GM19452 (cell line): ENCODE measurements at regions not wholly inside any gene's neighbourhood (a gene's known extent, or its start where the extent isn't known, plus 50 kb on each side); places are given as distances from the start of the nearest gene placed in this dataset.
"Not testable (repeated sequence)": the region's sequence is repeated elsewhere in the genome, so short reads cannot be mapped to it uniquely, and the experiment has no call there.

Experiments used
- ATAC-seq: cut with Tn5 transposase; IDR thresholded peaks from one replicate; pipeline ENCODE4 v1.9.1; 2021; ENCODE audit not compliant: unreplicated experiment

DNA sequence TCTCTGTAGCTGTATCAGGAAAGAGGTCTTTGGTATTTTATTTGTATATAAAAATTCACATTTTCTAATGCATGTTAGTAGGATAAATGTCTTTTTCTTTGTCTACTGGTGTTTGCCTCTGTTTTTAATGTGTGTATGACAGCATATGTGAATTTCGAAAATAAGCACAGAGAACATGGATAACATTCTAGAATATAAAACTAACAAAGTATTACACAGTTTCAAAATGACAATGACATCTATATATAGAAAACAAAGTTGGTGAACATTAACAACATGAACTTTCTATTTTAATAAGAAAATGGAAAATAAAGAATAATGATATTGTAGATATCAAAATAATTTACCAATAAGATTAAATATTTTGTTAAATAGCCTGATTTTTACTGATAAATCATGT is 608.0 kb downstream of the COL12A1 start:
- peak; percentile 39 for ATAC-seq

DNA sequence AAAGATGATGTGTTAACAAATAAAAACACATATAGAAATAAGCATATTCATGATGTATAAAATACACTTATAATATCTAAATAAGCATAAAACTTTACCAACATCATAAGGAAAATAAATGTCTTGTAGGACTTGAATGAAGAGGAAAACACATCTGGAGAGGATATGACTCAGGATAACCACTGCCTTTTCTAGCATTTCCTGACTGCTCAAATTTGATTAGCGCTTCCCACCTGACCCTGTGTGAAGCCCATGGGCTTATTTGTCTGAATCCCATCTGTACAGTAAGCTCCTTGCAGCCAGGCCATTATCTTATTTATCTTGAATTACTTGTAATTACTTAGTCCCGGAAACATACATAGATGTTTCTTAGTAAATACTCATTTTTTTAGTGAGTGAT is 608.6 kb downstream of the COL12A1 start:
- ATAC-seq: no peak

DNA sequence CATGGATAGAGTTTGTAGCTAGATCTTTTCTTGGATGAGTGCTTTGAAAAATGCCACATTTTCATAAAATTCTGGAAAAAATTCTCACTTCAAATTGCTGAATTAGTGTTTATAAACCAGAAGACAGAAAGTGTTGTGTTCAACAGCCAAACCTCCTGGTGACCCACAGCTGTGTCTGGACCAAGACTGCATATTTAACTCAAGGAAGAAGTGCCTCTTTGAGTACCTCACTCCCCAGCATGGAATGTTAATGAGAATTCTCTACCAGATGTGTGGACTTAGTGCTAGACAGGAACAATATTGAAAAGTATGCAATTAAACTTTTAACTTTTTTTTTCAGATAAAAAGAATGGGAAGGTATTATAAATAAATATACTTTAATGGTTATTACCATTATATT is 609.3 kb downstream of the COL12A1 start:
- no peak for ATAC-seq

DNA sequence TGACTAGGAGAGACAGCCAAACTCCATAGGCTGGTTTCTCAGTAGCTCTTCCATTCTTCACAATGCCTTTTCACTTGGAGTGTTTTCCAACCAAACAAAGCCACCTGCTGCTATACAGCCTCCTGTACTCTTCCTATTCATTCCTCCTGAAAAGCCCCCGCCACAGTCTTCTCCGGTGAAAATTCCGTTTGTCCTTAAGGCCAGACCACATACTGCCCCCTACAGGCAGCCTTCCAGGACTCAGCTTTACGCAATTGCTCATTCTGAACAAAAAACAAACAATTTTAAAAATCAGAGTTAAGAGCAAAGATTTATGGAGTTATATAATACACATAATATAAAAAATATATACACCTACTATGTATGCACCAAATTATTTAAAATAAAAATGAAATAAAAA is 611.5 kb downstream of the COL12A1 start:
- not testable (repeated sequence) for ATAC-seq

DNA sequence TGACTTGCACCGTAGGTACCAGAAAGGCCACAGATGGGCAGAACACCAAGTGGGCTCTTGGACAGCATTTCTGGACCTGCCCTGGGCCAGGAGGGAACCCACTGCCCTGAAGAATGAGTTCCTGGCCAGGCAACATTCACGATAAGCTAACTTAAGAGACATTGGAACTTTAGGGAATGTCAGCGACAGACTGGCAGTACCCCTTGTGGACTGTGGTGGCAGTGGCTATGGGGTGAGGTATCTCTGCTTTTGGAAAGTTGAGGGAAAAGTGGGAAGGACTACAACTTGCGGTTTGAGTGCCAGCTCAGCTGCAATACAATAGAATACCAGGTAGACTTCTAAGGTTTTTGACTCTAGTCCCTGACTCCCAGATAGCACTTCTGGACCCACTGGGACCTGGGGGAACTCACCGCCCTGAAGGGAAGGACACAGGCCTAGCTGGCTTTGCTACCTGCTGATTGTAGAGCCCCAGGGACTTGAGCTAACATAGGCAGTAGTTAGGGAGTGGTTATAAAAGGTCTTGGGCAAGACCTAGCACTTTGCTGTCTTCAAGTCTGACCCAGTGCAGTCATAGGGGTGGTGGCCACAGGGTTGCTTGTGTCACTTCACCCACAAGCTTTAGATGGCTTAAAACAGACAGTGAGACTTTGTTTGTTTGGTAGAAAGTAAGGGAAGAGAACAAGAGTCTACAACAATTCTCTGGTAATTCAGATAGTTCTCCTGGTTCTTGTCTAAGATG is 617.6 kb downstream of the COL12A1 start:
- no peak for ATAC-seq

DNA sequence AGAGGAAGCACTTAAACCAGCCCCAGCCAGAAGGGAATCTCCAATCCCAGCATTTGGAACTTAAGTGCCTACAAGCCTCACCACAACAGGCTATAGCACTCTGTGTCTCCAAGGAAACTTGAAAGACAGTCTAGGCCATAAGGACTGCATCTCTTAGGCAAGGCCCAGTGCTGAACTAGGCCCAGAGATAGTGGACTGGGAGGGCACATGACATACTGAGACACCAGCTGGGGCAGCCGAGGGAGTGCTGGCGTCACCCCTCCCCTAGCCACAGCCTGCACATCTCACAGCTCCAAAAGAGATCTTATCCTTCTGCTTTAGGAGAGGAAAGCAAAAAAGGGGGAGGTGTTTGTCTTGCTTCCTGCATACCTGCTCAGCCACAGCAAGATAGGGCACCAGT is 618.5 kb downstream of the COL12A1 start:
- ATAC-seq: no peak

DNA sequence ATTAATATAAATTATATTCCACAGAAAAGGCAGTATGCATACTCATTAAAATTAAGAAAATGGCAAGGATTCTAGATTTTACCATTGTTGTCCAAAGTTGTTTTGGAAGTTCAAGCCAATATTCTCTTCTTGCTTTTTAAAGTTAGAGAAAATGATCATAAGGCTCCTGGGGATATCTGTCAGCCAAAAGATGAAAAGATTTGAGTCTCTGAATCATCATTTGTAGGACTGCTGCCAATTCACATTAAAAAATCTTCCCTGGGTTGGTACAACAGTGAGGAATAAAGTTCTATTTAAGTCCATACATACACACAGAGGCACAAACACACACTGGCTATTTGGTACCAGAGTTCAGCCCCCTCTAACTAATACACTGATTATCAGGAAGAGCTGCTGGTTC is 620.1 kb downstream of the COL12A1 start:
- ATAC-seq: no peak

DNA sequence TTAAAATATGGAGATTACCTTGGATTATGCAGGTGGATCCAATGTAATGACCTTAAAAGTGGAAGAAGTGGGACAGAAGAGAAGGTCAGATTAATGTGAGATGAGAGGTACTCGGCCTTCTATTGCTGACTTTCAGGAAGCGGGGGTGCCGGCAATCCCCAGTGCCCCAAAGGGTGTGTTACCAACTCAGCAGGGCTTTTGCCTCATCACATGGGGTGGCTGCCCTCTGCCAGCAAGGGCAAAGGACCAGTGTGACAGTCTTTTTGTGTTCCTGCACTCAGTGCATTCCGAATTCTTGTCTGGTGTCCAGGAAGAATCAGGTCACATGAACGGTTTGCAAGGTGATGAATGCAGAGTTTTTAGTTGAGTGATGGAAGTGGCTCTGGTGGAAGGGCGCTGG is 624.2 kb downstream of the COL12A1 start:
- no peak for ATAC-seq

DNA sequence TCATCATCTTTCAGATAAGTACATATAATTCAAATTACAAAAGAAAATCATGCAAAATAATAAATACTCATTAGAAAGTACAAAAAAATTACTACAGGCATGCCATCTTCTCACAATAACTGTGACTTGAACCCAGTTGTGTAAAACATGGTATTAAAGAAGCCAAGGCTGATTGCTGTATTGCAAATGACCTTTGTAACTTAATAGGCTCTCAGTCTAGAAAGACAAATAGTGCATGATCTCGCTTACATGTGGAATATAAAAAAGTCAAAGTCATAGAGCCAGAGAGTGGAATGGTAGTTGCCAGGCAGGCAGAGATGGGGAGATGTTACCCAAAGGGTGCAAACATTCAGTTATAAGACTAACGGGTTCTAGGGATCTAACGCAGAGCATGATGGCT is 626.1 kb downstream of the COL12A1 start:
- no peak for ATAC-seq

DNA sequence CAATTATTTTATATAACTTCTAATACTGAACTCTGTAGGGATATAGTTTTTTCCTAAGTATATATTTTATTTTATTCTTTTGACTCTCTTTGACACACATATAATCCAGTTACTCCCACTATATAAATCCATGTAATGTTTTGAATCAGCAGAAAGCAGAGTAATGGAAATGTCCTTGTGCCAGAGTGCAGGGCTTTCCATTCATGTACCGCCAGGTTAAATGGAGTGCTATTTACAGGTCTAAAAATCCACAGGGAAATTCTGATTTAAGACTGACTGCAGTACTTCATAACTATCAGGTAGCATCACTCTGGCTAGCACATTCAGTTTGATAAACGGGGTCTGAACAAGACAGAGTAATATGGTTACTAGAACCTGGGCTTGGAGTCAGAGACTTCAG is 626.8 kb downstream of the COL12A1 start:
- ATAC-seq: no peak

DNA sequence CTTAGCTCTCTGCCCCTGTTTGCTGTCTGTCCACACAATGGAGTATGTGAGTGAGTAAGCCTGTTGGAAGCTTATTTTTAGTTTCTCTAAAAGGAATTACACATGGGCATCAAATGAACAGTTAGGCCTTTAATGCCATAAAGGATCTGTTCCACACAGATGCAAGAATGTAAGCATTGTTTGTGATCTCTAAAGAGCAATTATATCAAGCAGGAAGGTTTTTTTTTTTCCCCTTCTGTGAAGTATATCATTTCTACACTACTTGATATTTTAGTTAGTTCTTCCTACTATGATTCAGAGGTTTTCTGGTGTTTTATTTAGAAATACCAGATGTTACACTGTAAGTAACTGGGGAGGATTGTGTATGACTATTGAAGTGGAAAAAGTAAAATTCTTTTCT is 627.5 kb downstream of the COL12A1 start:
- no peak for ATAC-seq

DNA sequence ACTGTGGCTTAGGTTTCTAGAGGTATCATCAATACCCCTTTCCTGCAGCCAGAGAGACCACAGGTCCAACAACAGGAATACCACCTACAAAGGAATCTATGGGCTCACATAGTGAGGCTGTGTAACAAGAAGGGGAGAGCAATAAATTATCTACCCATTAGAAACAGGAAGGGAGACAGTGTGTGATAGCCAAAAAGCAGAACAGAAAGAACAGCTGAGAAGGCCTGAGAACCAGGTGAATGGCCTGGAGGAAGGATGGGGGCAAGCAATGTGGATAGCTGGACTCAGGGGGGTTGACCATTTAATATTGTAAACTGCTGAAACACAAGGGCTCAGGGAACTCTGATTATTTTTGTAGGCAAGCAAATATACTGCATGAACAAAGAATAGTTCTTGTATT is 628.2 kb downstream of the COL12A1 start:
- ATAC-seq: peak; percentile 93

DNA sequence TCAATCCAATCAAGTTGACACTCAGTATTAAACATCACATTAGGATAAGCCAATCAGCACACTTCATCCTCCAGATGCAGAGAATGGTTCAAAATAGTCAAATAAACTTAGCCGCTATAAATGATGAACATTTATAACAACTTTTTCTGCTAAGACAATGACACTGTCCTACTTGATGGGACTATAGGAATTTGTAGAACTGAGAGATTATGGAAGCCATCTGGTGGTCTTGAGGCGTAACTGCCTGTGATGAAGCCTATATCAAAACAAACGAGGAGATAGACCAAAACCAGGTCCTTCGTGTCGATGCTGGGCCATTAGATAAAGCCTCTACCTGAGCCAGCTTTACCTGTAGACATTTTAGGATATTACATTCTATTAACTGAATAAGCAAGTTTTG is 631.1 kb downstream of the COL12A1 start:
- no peak for ATAC-seq

DNA sequence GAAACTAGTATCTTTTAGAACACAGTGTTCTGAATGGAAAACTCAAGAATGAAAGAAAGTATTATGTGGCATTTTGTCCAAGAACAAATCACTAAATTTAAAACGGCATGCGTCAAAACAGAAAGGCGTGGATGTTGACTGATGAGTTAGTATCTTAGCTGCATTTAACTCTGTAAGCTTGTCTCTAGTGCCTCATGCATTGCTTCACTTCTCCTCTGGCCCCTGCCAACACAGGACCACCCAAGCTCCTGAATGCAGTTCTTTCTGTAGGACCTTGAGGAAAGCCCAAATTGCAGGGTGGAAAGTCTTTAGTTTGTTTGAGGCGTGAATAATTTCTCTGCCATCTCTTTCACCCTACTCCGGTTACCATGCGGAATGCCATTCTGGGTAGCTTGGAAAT is 632.2 kb downstream of the COL12A1 start:
- ATAC-seq: no peak

DNA sequence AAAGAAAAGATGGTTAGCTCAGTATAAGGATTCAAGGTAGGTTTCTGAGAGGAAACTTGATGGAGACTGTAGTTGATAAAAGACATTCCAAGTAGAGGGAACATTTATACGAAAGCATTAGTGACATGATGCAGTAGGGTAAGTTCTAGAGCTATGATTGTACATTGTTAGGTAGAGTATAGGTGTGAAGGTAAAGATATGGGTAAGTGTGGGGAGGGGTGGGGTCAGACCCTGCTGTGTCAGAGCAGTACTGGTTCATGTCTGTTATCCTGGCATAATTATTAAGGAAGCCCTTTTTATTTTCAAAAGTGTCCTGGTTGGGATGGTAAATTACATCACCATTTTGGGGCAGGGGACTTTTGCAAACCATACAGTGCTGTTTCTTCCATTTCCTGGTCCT is 635.8 kb downstream of the COL12A1 start:
- no peak for ATAC-seq

DNA sequence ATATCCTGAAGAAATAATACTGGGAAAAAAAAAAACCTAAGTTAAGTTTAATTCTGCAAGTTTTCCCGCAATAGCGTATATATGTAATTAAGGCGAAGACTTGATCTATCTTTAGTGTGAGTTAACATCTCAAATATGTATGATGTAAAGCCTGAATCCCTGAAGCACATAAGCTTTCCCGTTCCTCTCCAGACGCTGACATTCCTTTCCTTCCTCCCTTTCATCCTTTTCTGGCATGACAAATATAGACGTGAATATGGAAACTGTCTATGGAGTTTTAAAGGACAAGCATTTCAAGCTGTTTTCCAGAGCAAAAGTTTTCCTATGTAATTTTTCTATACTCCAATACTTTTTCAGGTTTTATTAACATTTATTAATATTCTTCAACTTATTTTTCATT is 637.0 kb downstream of the COL12A1 start:
- ATAC-seq: no peak

DNA sequence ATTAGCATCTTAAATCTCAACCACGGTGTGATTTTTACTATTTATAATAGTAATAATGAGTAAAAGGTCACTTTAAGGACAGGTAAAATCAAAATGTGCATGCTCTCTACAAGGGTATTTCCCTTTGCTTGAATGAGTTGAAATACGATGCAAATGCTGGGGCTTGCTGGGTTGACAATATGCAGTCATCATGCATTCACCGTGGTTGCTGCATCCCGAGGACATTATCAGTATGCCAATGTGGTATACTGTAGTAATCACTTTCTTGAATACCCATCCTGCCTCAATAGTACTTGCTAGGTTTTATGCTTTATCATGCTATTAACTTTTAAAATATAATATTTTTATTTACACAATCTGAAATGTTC is 637.9 kb downstream of the COL12A1 start:
- not testable (repeated sequence) for ATAC-seq

DNA sequence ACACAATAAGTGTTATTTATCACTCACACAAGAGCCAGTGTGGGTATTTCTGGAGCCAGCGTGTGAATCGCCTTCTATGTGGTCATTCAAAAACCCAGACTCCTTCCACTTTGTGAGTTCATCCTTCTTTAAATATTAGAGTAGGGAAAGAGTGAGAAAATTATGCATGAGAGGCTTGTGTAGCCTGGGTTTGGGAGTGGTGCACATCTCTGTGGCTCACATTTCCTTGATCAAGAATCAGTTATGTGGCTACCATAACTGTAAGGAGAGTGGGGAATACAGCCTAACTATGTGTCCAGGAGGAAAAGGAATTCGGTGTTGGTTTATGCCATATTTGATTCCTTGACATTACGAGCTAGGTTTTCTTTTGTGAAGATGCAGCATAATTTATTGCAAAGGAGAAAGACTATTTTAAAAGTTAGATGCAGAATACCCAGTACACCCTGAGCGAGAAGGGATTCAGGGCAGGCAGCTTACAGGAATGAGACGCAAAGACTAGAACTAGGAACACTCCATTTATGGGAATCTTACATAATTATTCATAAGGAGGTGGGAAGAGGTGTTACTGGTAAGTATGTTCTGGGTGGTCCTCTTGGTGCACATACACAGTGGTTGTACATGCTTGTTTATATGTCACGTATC is 638.5 kb downstream of the COL12A1 start:
- no peak for ATAC-seq

DNA sequence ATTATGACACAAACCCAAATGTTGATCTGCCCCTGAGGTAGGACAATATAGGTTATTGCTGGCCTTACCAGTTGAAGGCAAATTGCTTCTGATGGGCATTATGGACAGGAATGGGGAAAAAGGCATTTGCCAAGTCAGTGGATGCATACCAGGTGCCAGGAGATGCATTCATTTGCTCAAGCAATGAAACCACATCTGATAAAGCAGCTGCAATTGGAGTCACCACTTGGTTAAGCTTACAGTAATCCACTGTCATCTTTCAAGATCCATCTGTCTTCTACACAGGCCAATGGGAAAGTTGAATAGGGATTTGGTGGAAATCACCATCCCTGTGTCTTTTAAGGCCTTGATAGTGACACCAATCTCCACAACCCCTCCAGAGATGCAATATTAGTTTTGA is 648.6 kb downstream of the COL12A1 start:
- ATAC-seq: no peak

DNA sequence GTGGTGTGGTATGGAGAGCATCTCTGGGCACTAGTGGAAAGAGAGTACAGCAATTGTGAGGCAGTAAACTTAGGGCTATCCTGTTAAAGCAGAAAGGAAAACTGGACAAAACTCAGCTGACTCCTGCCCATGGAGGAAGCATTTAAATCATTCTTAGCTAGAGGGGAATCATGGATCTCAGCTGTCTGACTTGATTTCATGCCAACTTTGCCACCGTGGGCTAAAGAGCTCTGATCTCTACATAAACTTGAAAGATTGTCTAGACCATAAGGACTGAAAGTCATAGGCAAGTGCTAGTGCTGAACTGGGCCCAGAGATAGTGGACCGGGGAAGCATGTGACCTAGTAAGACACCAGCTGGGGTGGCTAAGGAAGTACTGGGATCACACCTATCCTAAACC is 651.8 kb downstream of the COL12A1 start:
- ATAC-seq: no peak

DNA sequence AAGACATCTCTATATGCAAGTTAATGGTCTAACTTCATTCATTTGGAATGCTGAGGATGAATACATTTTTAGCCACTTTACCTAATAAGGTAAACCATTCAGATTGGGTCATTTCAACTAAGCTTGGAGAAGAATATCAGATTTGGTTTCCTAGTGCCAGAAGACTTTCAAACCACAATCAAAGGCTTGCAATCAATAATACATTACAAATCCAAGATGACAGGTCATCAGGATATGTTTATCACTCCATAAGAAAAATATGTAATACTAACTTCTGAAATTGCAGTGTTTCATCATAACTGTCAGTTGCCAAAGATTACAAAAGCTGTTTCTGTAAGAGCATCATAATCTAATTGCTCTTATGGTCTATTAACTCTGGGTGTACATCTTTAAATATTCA is 654.0 kb downstream of the COL12A1 start:
- no peak for ATAC-seq

DNA sequence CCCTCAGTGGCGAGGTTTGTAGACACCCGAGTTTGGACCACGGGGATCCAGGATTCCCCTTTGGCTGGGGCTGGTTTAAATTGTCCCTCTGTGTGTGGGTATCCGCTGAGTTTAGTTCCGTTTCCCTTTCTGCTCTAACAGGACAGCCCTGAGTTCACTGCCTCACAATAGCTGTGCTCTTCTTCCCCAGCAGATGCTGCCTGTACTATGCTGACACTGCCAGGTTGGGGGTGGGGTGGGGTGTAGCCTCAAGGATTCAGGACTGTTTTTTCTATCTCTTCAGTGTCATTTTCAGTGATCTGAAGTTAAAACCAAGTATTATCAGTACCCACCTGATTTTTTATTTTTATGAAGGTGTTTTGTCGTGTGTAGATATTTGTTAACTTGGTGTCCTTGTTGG is 655.0 kb downstream of the COL12A1 start:
- ATAC-seq: no peak

DNA sequence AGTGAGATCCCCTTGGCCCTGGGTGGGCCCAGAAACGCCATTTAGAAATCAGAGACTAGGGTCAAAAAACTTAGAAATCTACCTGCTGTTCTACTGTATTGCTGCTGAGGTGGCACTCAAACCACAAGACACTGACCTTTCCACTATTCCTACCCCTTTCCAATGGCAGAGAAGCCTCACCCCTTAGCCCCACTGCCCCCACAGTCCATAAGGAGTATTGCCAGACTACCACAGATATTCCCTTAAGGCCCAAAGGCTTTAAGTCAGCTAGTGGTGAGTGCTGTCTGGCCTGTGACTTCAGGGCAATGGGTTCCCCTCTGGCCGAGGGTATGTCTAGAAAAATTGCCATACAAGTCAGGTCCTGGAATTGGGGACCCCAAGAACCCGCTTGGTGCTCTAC is 656.1 kb downstream of the COL12A1 start:
- ATAC-seq: no peak
